ENCODE measurements at regions not wholly inside any gene's neighbourhood (a gene's known extent, or its start where the extent isn't known, plus 50 kb on each side); places are given as distances from the start of the nearest gene placed in this dataset.

DNA sequence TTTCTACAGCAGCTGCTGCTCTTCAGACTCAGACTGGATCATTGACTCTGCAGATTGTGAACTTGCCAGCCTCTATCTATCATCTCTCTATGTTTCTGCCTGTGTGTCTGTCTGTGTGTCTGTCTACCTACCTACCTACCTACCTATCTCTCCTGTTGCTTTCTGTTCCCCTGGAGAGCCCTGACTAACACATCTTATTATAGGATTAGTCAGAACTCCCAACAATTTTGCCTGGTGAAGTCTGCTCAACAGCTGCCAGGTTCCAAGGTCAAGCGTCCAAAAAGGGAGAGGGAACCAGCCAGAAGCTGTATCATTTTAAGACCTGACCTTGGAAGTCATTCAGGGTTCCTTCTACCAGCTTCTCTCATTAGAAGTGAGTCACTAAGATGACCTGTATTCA lies 579.0 kb upstream of the DPP6 start:
- H3K27me3 ChIP-seq (ENCODE audit: control insufficient read depth in 4 of 4, insufficient read depth in 4 of 4, low read length in 3 of 4): no peaks in the 10 kb centered on the region
- H3K4me1 ChIP-seq (ENCODE audit: control insufficient read depth in 4 of 4, insufficient read depth in 4 of 4, low read length in 3 of 4): no peaks in the 10 kb centered on the region
- H3K4me3 ChIP-seq (ENCODE audit: low read depth in 1 of 3, low read length in 3 of 3): no peak overlapping the region
- no peak overlapping the region for H3K9ac ChIP-seq (ENCODE audit: low read depth in 1 of 2, low read length in 2 of 2)
- WGBS: 57% methylated on average over 1 of the region's 1 CpG
- no peak for TF ChIP-seq NR2F2 (IDR thresholded peaks at IDR 0.05)
- TF ChIP-seq, protein P1, sequence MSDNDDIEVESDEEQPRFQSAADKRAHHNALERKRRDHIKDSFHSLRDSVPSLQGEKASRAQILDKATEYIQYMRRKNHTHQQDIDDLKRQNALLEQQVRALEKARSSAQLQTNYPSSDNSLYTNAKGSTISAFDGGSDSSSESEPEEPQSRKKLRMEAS (IDR thresholded peaks at IDR 0.05): no peak
- no peaks in the 10 kb centered on the region for H3K9me3 ChIP-seq (ENCODE audit: control insufficient read depth in 4 of 4, low read length in 3 of 4)
- H3K27ac ChIP-seq (ENCODE audit: low read depth in 1 of 2, low read length in 2 of 2): no peak overlapping the region
- H3K36me3 ChIP-seq (ENCODE audit: control insufficient read depth in 4 of 4, insufficient read depth in 3 of 4, low read depth in 1 of 4, low read length in 3 of 4): no peaks in the 10 kb centered on the region
- no peak for DNase-seq (ENCODE audit: low spot score)

DNA sequence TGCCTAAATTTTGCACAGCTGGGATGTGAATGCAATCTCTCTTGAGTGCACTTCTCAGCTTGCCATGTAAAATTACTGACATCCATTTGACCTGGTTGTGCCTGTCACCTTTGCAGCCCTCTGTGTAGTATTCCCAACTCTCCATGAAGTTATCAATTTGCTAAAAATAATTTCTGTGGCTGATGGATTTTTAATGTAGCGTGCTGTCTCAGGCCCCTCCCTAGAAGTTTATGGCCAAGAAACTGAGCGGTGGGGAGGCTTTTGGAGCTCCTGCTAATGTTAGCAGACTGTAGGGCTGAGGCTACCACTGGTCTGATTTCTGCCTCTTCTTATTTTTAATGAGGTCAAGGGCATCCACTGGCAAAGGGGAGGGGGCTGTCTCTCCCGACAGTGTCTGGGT lies 577.0 kb upstream of the DPP6 start:
- Histone ChIP-seq H3K4me1 (ENCODE audit: control insufficient read depth in 4 of 4, insufficient read depth in 4 of 4, low read length in 3 of 4) (no peaks in the 10 kb centered on the region), H3K4me3 (ENCODE audit: low read depth in 1 of 3, low read length in 3 of 3) (no peak overlapping the region), H3K9ac (ENCODE audit: low read depth in 1 of 2, low read length in 2 of 2) (no peak overlapping the region), H3K27me3 (ENCODE audit: control insufficient read depth in 4 of 4, insufficient read depth in 4 of 4, low read length in 3 of 4) (no peaks in the 10 kb centered on the region), H3K36me3 (ENCODE audit: control insufficient read depth in 4 of 4, insufficient read depth in 3 of 4, low read depth in 1 of 4, low read length in 3 of 4) (no peaks in the 10 kb centered on the region), H3K9me3 (ENCODE audit: control insufficient read depth in 4 of 4, low read length in 3 of 4) (peaks cover 0 to 6% (median 2%) of the 10 kb centered on the region in 4 donors), H3K27ac (ENCODE audit: low read depth in 1 of 2, low read length in 2 of 2) (no peak overlapping the region)
- no peak for DNase-seq (ENCODE audit: low spot score)
- TF ChIP-seq, protein P2, sequence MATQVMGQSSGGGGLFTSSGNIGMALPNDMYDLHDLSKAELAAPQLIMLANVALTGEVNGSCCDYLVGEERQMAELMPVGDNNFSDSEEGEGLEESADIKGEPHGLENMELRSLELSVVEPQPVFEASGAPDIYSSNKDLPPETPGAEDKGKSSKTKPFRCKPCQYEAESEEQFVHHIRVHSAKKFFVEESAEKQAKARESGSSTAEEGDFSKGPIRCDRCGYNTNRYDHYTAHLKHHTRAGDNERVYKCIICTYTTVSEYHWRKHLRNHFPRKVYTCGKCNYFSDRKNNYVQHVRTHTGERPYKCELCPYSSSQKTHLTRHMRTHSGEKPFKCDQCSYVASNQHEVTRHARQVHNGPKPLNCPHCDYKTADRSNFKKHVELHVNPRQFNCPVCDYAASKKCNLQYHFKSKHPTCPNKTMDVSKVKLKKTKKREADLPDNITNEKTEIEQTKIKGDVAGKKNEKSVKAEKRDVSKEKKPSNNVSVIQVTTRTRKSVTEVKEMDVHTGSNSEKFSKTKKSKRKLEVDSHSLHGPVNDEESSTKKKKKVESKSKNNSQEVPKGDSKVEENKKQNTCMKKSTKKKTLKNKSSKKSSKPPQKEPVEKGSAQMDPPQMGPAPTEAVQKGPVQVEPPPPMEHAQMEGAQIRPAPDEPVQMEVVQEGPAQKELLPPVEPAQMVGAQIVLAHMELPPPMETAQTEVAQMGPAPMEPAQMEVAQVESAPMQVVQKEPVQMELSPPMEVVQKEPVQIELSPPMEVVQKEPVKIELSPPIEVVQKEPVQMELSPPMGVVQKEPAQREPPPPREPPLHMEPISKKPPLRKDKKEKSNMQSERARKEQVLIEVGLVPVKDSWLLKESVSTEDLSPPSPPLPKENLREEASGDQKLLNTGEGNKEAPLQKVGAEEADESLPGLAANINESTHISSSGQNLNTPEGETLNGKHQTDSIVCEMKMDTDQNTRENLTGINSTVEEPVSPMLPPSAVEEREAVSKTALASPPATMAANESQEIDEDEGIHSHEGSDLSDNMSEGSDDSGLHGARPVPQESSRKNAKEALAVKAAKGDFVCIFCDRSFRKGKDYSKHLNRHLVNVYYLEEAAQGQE (IDR thresholded peaks at IDR 0.05): no peak
- TF ChIP-seq RXRA (IDR thresholded peaks at IDR 0.05) (no peak), SP1 (IDR thresholded peaks at IDR 0.05) (no peak)
- TF ChIP-seq, protein P3, sequence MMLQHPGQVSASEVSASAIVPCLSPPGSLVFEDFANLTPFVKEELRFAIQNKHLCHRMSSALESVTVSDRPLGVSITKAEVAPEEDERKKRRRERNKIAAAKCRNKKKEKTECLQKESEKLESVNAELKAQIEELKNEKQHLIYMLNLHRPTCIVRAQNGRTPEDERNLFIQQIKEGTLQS (IDR thresholded peaks at IDR 0.05): no peak
- 66% methylated on average over 3 of the region's 3 CpGs for WGBS

DNA sequence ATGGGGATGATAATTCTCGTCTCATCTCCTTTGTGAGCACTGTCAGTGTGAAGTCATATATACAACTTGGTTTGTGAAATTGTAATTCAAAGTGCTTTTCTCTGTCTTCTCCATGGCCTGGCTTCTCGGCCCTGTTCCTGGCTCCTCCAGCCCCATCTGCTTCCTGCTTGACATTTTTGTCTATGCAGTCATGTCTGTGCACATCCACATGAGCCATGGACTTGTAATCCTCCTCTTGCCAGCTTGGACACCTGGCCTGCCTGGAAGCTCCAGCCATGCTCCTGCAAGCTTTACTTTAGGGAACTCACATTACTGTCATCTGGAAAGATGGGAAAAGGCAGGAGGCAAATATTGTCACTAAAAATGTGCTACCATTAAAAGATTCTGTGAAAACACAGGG lies 576.0 kb upstream of the DPP6 start:
- Histone ChIP-seq H3K4me3 (ENCODE audit: low read depth in 1 of 3, low read length in 3 of 3) (no peak overlapping the region), H3K27ac (ENCODE audit: low read depth in 1 of 2, low read length in 2 of 2) (no peak overlapping the region), H3K9me3 (ENCODE audit: control insufficient read depth in 4 of 4, low read length in 3 of 4) (peaks cover 0 to 8% (median 2%) of the 10 kb centered on the region in 4 donors), H3K27me3 (ENCODE audit: control insufficient read depth in 4 of 4, insufficient read depth in 4 of 4, low read length in 3 of 4) (no peaks in the 10 kb centered on the region), H3K36me3 (ENCODE audit: control insufficient read depth in 4 of 4, insufficient read depth in 3 of 4, low read depth in 1 of 4, low read length in 3 of 4) (no peaks in the 10 kb centered on the region), H3K4me1 (ENCODE audit: control insufficient read depth in 4 of 4, insufficient read depth in 4 of 4, low read length in 3 of 4) (no peaks in the 10 kb centered on the region), H3K9ac (ENCODE audit: low read depth in 1 of 2, low read length in 2 of 2) (no peak overlapping the region)
- 65% methylated on average over 2 of the region's 2 CpGs for WGBS
- no peak for DNase-seq (ENCODE audit: low spot score)
- TF ChIP-seq HNF4G (IDR thresholded peaks at IDR 0.05): no peak
- TF ChIP-seq, protein P1 (IDR thresholded peaks at IDR 0.05): no peak
- TF ChIP-seq, protein P4, sequence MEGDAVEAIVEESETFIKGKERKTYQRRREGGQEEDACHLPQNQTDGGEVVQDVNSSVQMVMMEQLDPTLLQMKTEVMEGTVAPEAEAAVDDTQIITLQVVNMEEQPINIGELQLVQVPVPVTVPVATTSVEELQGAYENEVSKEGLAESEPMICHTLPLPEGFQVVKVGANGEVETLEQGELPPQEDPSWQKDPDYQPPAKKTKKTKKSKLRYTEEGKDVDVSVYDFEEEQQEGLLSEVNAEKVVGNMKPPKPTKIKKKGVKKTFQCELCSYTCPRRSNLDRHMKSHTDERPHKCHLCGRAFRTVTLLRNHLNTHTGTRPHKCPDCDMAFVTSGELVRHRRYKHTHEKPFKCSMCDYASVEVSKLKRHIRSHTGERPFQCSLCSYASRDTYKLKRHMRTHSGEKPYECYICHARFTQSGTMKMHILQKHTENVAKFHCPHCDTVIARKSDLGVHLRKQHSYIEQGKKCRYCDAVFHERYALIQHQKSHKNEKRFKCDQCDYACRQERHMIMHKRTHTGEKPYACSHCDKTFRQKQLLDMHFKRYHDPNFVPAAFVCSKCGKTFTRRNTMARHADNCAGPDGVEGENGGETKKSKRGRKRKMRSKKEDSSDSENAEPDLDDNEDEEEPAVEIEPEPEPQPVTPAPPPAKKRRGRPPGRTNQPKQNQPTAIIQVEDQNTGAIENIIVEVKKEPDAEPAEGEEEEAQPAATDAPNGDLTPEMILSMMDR (IDR thresholded peaks at IDR 0.05; ENCODE audit: low read depth, low read length, missing input control): no peak
- no peak for TF ChIP-seq GABPA (IDR thresholded peaks at IDR 0.05 in 1 of 2, conservative IDR thresholded peaks at IDR 0.05 in 1 of 2)
- TF ChIP-seq RXRA (IDR thresholded peaks at IDR 0.05): no peak
- no peak for TF ChIP-seq EGR1 (IDR thresholded peaks at IDR 0.05; ENCODE audit: low read depth in 2 of 2)
- TF ChIP-seq, protein P5, sequence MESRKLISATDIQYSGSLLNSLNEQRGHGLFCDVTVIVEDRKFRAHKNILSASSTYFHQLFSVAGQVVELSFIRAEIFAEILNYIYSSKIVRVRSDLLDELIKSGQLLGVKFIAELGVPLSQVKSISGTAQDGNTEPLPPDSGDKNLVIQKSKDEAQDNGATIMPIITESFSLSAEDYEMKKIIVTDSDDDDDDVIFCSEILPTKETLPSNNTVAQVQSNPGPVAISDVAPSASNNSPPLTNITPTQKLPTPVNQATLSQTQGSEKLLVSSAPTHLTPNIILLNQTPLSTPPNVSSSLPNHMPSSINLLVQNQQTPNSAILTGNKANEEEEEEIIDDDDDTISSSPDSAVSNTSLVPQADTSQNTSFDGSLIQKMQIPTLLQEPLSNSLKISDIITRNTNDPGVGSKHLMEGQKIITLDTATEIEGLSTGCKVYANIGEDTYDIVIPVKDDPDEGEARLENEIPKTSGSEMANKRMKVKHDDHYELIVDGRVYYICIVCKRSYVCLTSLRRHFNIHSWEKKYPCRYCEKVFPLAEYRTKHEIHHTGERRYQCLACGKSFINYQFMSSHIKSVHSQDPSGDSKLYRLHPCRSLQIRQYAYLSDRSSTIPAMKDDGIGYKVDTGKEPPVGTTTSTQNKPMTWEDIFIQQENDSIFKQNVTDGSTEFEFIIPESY (IDR thresholded peaks at IDR 0.05): no peak
- no peak for TF ChIP-seq FOXA2 (IDR thresholded peaks at IDR 0.05)
- no peak for TF ChIP-seq RAD21 (IDR thresholded peaks at IDR 0.05)
- no peak for TF ChIP-seq SP1 (IDR thresholded peaks at IDR 0.05)
- TF ChIP-seq, protein P2 (IDR thresholded peaks at IDR 0.05): no peak
- no peak for TF ChIP-seq JUND (IDR thresholded peaks at IDR 0.05)
- no peak for TF ChIP-seq TAF1 (conservative IDR thresholded peaks at IDR 0.05)
- TF ChIP-seq HNF4A (conservative IDR thresholded peaks at IDR 0.05): no peak
- no peak for TF ChIP-seq FOXA1 (IDR thresholded peaks at IDR 0.05)
- no peak for TF ChIP-seq NR2F2 (IDR thresholded peaks at IDR 0.05)

Measured in liver (tissue), 8 donors.